Stimulated activated CD4-positive, alpha-beta T cell treated with anti-CD3 and anti-CD28 coated beads, Interleukin-15, amount 100 ng/mL, for 24 hours (primary cell): ENCODE measurements at regions not wholly inside any gene's neighbourhood (a gene's known extent, or its start where the extent isn't known, plus 50 kb on each side); places are given as distances from the start of the nearest gene placed in this dataset.
A peak's percentile ranks its signal among the peaks of the same experiment; 100 is the strongest.
"Not testable (repeated sequence)": the region's sequence is repeated elsewhere in the genome, so short reads cannot be mapped to it uniquely, and the experiment has no call there.

Source experiments
- DNase-seq: peaks from one replicate; pipeline ENCODE4 v3.0.0-alpha.2; 2020

- DNase-seq = not testable (repeated sequence)
Observed at GRCh38 chr17:20633268-20634059, 53.9 kb downstream of the CDRT15L2 start.

- DNase-seq = not testable (repeated sequence)
Observed at GRCh38 chr17:20640147-20640546, 60.6 kb downstream of the CDRT15L2 start.

GRCh38 chr17:20646661-20647272 lies 67.2 kb downstream of the CDRT15L2 start:
- DNase-seq = peak; percentile 37

GRCh38 chr17:20649097-20649767 lies 69.7 kb downstream of the CDRT15L2 start:
- not testable (repeated sequence) for DNase-seq

- DNase-seq = not testable (repeated sequence)
Observed at GRCh38 chr17:20651022-20651421, 71.5 kb downstream of the CDRT15L2 start.

GRCh38 chr17:20651736-20652135 lies 72.2 kb downstream of the CDRT15L2 start:
- DNase-seq = not testable (repeated sequence)

- not testable (repeated sequence) for DNase-seq
Observed at GRCh38 chr17:20653391-20653790, 73.9 kb downstream of the CDRT15L2 start.

GRCh38 chr17:20654114-20654513 lies 74.6 kb downstream of the CDRT15L2 start:
- not testable (repeated sequence) for DNase-seq

- DNase-seq = not testable (repeated sequence)
Observed at GRCh38 chr17:20654575-20654974, 75.1 kb downstream of the CDRT15L2 start.

- DNase-seq = not testable (repeated sequence)
Observed at GRCh38 chr17:20665103-20665955, 85.8 kb downstream of the CDRT15L2 start.

GRCh38 chr17:20666689-20667088 lies 87.2 kb downstream of the CDRT15L2 start:
- DNase-seq = peak; percentile 12

GRCh38 chr17:20667712-20668111 lies 88.2 kb downstream of the CDRT15L2 start:
- DNase-seq = not testable (repeated sequence)

GRCh38 chr17:20668316-20668715 lies 88.8 kb downstream of the CDRT15L2 start:
- not testable (repeated sequence) for DNase-seq

GRCh38 chr17:20668868-20669267 lies 89.3 kb downstream of the CDRT15L2 start:
- not testable (repeated sequence) for DNase-seq

- DNase-seq = not testable (repeated sequence)
Observed at GRCh38 chr17:20670506-20670905, 91.0 kb downstream of the CDRT15L2 start.

GRCh38 chr17:20674374-20674773 lies 94.8 kb downstream of the CDRT15L2 start:
- DNase-seq = not testable (repeated sequence)

GRCh38 chr17:20675707-20676106 lies 96.2 kb downstream of the CDRT15L2 start:
- DNase-seq = not testable (repeated sequence)

GRCh38 chr17:20676656-20677055 lies 97.1 kb downstream of the CDRT15L2 start:
- DNase-seq = not testable (repeated sequence)

GRCh38 chr17:20677469-20677868 lies 97.9 kb downstream of the CDRT15L2 start:
- not testable (repeated sequence) for DNase-seq

- not testable (repeated sequence) for DNase-seq
Observed at GRCh38 chr17:20678424-20678823, 98.9 kb downstream of the CDRT15L2 start.

GRCh38 chr17:20681746-20682722 lies 102.5 kb downstream of the CDRT15L2 start:
- DNase-seq = not testable (repeated sequence)
